ENCODE measurements at regions not wholly inside any gene's neighbourhood (a gene's known extent, or its start where the extent isn't known, plus 50 kb on each side); places are given as distances from the start of the nearest gene placed in this dataset.

GRCh38 chr20:24836041-24836533 is 113.0 kb upstream of the CST7 start:
- no peak for TF ChIP-seq CTCF (IDR thresholded peaks at IDR 0.05; ENCODE audit: low read depth, low read length, poor library complexity, severe bottlenecking)
- no peak for TF ChIP-seq EZH2phosphoT487 (IDR thresholded peaks at IDR 0.05; ENCODE audit: borderline replicate concordance, low read length)

Data from DOHH2 (cell line).